OCI-LY1 (cell line): ENCODE measurements at regions not wholly inside any gene's neighbourhood (a gene's known extent, or its start where the extent isn't known, plus 50 kb on each side); places are given as distances from the start of the nearest gene placed in this dataset.

Source experiments
- H2AFZ ChIP-seq: fragments of 200-600 bp; sonication (generic), shearing (Covaris generic); 2 replicates; pipeline ENCODE4 v1.6.0; 2014; ENCODE audit warnings: antibody characterized with exemption, mild to moderate bottlenecking, low read length
- H3F3A ChIP-seq: fragments of 200-600 bp; sonication (generic), shearing (Covaris generic); 2 replicates; pipeline ENCODE4 v1.6.0; 2014; ENCODE audit warnings: mild to moderate bottlenecking, antibody characterized with exemption, low read length, moderate library complexity; ENCODE audit not compliant: insufficient read depth
- H3K27ac ChIP-seq: fragments of 200-600 bp; sonication (generic); 2 replicates; pipeline ENCODE4 v1.5.1; 2014; ENCODE audit warnings: low read length, mixed run types, mild to moderate bottlenecking, low read depth; ENCODE audit not compliant: poor library complexity, severe bottlenecking
- H3K27me3 ChIP-seq: fragments of 200-600 bp; sonication (generic); 2 replicates; pipeline ENCODE4 v1.6.0; 2014; ENCODE audit warnings: antibody characterized with exemption, mild to moderate bottlenecking, low read length, moderate library complexity; ENCODE audit not compliant: insufficient read depth
- H3K36me3 ChIP-seq: fragments of 200-600 bp; sonication (generic); 2 replicates; pipeline ENCODE4 v1.6.1; 2014; ENCODE audit warnings: mild to moderate bottlenecking, antibody characterized with exemption, low read length, moderate library complexity, mixed read lengths; ENCODE audit not compliant: insufficient read depth
- H3K4me1 ChIP-seq: fragments of 200-600 bp; sonication (generic); 2 replicates; pipeline ENCODE4 v1.5.1; 2014; ENCODE audit warnings: mild to moderate bottlenecking, low read length, moderate library complexity; ENCODE audit not compliant: insufficient read depth, severe bottlenecking
- H3K4me2 ChIP-seq: fragments of 200-600 bp; sonication (generic), shearing (Covaris generic); 2 replicates; pipeline ENCODE4 v1.6.1; 2014; ENCODE audit warnings: low read length
- H3K4me3 ChIP-seq: fragments of 200-600 bp; sonication (generic); 2 replicates; pipeline ENCODE4 v1.5.1; 2014; ENCODE audit warnings: low read length, low read depth, mild to moderate bottlenecking, mixed read lengths; ENCODE audit not compliant: poor library complexity, severe bottlenecking
- H3K79me2 ChIP-seq: fragments of 200-600 bp; shearing (Covaris generic); 2 replicates; pipeline ENCODE4 v1.6.1; 2016; ENCODE audit warnings: mixed run types, low read length, mixed read lengths; ENCODE audit not compliant: insufficient read depth
- H3K9ac ChIP-seq: fragments of 200-600 bp; sonication (generic), shearing (Covaris generic); 2 replicates; pipeline ENCODE4 v1.6.1; 2014; ENCODE audit warnings: mild to moderate bottlenecking, low read length, mixed read lengths
- H3K9me2 ChIP-seq: fragments of 200-600 bp; sonication (generic), shearing (Covaris generic); 2 replicates; pipeline ENCODE4 v1.6.1; 2014; ENCODE audit warnings: low read depth, mild to moderate bottlenecking, low read length, mixed read lengths
- H3K9me3 ChIP-seq: fragments of 200-600 bp; shearing (Covaris generic); 2 replicates; pipeline ENCODE4 v1.6.1; 2014; ENCODE audit warnings: low read length, mixed read lengths
- H4K20me1 ChIP-seq: fragments of 200-600 bp; sonication (generic), shearing (Covaris generic); 2 replicates; pipeline ENCODE4 v1.6.0; 2016; ENCODE audit warnings: mild to moderate bottlenecking, low read length; ENCODE audit not compliant: insufficient read depth
- CTCF ChIP-seq: fragments of 200-600 bp; sonication (generic), shearing (Covaris generic); IDR thresholded peaks from 2 replicates; pipeline ENCODE4 v1.5.1; 2017; ENCODE audit warnings: mild to moderate bottlenecking, antibody characterized with exemption, low read length, moderate library complexity, mixed read lengths
- EZH2 ChIP-seq: fragments of 200-600 bp; sonication (generic), shearing (Covaris generic); IDR thresholded peaks from 2 replicates; pipeline ENCODE4 v1.8.0; 2017; ENCODE audit warnings: borderline replicate concordance, mixed run types, mild to moderate bottlenecking, antibody characterized with exemption, low read length, moderate library complexity, mixed read lengths

GRCh38 chr5:54680998-54681397 is 163.4 kb downstream of the SNX18 start:
- Histone ChIP-seq H3K4me1 (no peaks in the 10 kb centered on the region), H3K9me2 (no peaks in the 10 kb centered on the region), H3K4me2 (no peak overlapping the region), H3K36me3 (no peaks in the 10 kb centered on the region), H3K79me2 (no peaks in the 10 kb centered on the region), H3K9ac (no peak overlapping the region), H3K4me3 (no peak overlapping the region), H4K20me1 (no peaks in the 10 kb centered on the region), H3K27me3 (no peaks in the 10 kb centered on the region), H2AFZ (no peak overlapping the region), H3K27ac (no peak overlapping the region), H3F3A (no peaks in the 10 kb centered on the region), H3K9me3 (no peaks in the 10 kb centered on the region)
- TF ChIP-seq EZH2 = no peak

- H3K4me3 ChIP-seq = no peak overlapping the region
- no peaks in the 10 kb centered on the region for H3F3A ChIP-seq
- H4K20me1 ChIP-seq = no peaks in the 10 kb centered on the region
- no peaks in the 10 kb centered on the region for H3K9me2 ChIP-seq
- H3K4me1 ChIP-seq = no peaks in the 10 kb centered on the region
- no peaks in the 10 kb centered on the region for H3K79me2 ChIP-seq
- no peaks in the 10 kb centered on the region for H3K9me3 ChIP-seq
- H3K27me3 ChIP-seq = no peaks in the 10 kb centered on the region
- H3K9ac ChIP-seq = no peak overlapping the region
- H2AFZ ChIP-seq = no peak overlapping the region
- no peak overlapping the region for H3K27ac ChIP-seq
- H3K4me2 ChIP-seq = no peak overlapping the region
- TF ChIP-seq EZH2 = no peak
- H3K36me3 ChIP-seq = no peaks in the 10 kb centered on the region
These were observed 162.1 kb downstream of the SNX18 start for GRCh38 chr5:54679686-54680085.

DNA sequence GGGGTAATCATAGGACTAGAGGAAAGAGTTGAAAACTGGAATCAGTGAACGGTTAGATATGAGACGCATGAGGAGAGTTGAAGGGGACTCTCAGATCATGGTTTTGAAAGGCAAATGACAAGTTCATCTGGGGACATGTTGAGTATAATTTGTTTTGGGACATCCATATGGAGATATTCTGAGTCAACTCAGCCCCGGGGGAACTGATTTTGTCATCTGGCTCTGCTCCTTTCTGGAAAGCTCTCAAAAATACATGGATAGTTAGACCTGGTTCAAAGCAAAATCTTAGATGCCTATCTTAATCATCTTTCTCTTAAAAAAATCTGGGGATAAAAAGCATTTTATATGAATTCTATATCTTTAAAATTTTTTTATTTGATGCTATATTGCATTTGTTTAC is 161.2 kb downstream of the SNX18 start:
- Histone ChIP-seq H3K27ac (no peak overlapping the region), H3K36me3 (no peaks in the 10 kb centered on the region)
- no peak for TF ChIP-seq CTCF
- TF ChIP-seq EZH2 = no peak

GRCh38 chr5:54676481-54677340 is 159.2 kb downstream of the SNX18 start:
- no peaks in the 10 kb centered on the region for H3K4me1 ChIP-seq
- H3K4me3 ChIP-seq = no peak overlapping the region
- H3K4me2 ChIP-seq = no peak overlapping the region
- H4K20me1 ChIP-seq = no peaks in the 10 kb centered on the region
- H3K9me2 ChIP-seq = no peaks in the 10 kb centered on the region
- no peak overlapping the region for H2AFZ ChIP-seq
- H3K9me3 ChIP-seq = 0 out of 2 replicates have a peak, but pooled peaks cover 4% of the 10 kb centered on the region
- no peaks in the 10 kb centered on the region; the same call in 1 of the 2 replicates for H3K36me3 ChIP-seq
- no peak overlapping the region for H3K27ac ChIP-seq
- no peaks in the 10 kb centered on the region for H3F3A ChIP-seq
- H3K79me2 ChIP-seq = no peaks in the 10 kb centered on the region
- H3K9ac ChIP-seq = no peak overlapping the region
- no peaks in the 10 kb centered on the region for H3K27me3 ChIP-seq
- TF ChIP-seq CTCF (no peak), EZH2 (no peak)

More for the DNA sequence above, 161.2 kb downstream of the SNX18 start:
- Histone ChIP-seq H3K4me2 (no peak overlapping the region), H3K9ac (no peak overlapping the region), H3K9me3 (no peaks in the 10 kb centered on the region), H3F3A (no peaks in the 10 kb centered on the region), H3K27me3 (no peaks in the 10 kb centered on the region), H3K4me1 (no peaks in the 10 kb centered on the region), H4K20me1 (no peaks in the 10 kb centered on the region), H3K79me2 (no peaks in the 10 kb centered on the region), H3K4me3 (no peak overlapping the region), H3K9me2 (no peaks in the 10 kb centered on the region), H2AFZ (no peak overlapping the region)
